Parathyroid adenoma (tissue), 2 donors: ENCODE measurements at regions not wholly inside any gene's neighbourhood (a gene's known extent, or its start where the extent isn't known, plus 50 kb on each side); places are given as distances from the start of the nearest gene placed in this dataset.

Experiments
- H2AFZ ChIP-seq: fragments of 300-600 bp; sonication (generic); one replicate; pipeline ENCODE4 v1.7.0; 2017; ENCODE audit warnings: antibody characterized with exemption, mild to moderate bottlenecking
- H3K27ac ChIP-seq: fragments of 300-600 bp; sonication (generic); one replicate; pipeline ENCODE4 v1.7.0; 2017
- H3K27me3 ChIP-seq: fragments of 300-600 bp; sonication (generic); one replicate; pipeline ENCODE4 v1.7.0; 2017; ENCODE audit warnings: low read length; ENCODE audit not compliant: control insufficient read depth, insufficient read depth
- H3K36me3 ChIP-seq: fragments of 300-600 bp; sonication (generic); one replicate; pipeline ENCODE4 v1.7.0; 2017; ENCODE audit warnings: low read length; ENCODE audit not compliant: control insufficient read depth, insufficient read depth
- H3K4me1 ChIP-seq: fragments of 300-600 bp; sonication (generic); one replicate; pipeline ENCODE4 v1.7.0; 2017; ENCODE audit warnings: control low read depth
- H3K4me2 ChIP-seq: fragments of 300-600 bp; sonication (generic); one replicate; pipeline ENCODE4 v1.7.0; 2017; ENCODE audit warnings: low read length
- H3K4me3 ChIP-seq: fragments of 300-600 bp; sonication (generic); one replicate; pipeline ENCODE4 v1.7.0; 2017; ENCODE audit warnings: low read depth, low read length
- H3K79me2 ChIP-seq: fragments of 300-600 bp; sonication (generic); one replicate; pipeline ENCODE4 v1.7.0; 2017; ENCODE audit warnings: control low read depth
- H3K9ac ChIP-seq: fragments of 300-600 bp; sonication (generic); one replicate; pipeline ENCODE4 v1.7.0; 2017; ENCODE audit warnings: mild to moderate bottlenecking
- H3K9me3 ChIP-seq: fragments of 300-600 bp; sonication (generic); one replicate; pipeline ENCODE4 v1.7.0; 2017; ENCODE audit warnings: low read length; ENCODE audit not compliant: control insufficient read depth
- TF ChIP-seq, protein P1 (sequence below): fragments of 300-600 bp; sonication (generic); IDR thresholded peaks from one replicate; pipeline ENCODE4 v1.7.0; 2017; ENCODE audit warnings: antibody characterized with exemption, mild to moderate bottlenecking
- donor health status: primary hyperparathyroidism.

DNA sequence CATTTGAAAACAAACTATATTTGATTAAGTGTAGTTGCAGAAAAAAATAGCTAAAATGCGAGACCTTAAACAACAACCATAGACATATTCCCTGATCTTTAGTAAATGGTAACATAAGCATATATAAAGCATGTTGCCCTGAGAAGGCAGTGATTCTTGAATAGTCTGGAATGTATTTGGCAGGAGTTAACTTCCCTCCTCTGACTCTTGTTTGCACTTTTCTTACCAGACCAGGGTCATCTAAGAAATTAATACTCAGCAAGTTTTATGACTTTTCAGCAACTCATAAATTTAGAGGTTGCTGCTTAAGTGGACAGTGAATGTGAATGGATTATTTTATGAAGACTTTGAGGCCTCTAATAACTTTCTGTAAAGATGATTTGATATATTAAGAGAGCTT is 55.3 kb upstream of the NUDT12 start:
- Histone ChIP-seq H3K4me1 (no peaks in the 10 kb centered on the region), H3K27ac (no peak overlapping the region), H3K4me2 (no peak overlapping the region), H3K27me3 (no peaks in the 10 kb centered on the region), H3K9ac (no peak overlapping the region), H2AFZ (no peak overlapping the region), H3K4me3 (no peak overlapping the region), H3K79me2 (no peaks in the 10 kb centered on the region), H3K9me3 (no peaks in the 10 kb centered on the region), H3K36me3 (no peaks in the 10 kb centered on the region)
- TF ChIP-seq, protein P1, sequence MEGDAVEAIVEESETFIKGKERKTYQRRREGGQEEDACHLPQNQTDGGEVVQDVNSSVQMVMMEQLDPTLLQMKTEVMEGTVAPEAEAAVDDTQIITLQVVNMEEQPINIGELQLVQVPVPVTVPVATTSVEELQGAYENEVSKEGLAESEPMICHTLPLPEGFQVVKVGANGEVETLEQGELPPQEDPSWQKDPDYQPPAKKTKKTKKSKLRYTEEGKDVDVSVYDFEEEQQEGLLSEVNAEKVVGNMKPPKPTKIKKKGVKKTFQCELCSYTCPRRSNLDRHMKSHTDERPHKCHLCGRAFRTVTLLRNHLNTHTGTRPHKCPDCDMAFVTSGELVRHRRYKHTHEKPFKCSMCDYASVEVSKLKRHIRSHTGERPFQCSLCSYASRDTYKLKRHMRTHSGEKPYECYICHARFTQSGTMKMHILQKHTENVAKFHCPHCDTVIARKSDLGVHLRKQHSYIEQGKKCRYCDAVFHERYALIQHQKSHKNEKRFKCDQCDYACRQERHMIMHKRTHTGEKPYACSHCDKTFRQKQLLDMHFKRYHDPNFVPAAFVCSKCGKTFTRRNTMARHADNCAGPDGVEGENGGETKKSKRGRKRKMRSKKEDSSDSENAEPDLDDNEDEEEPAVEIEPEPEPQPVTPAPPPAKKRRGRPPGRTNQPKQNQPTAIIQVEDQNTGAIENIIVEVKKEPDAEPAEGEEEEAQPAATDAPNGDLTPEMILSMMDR: no peak

DNA sequence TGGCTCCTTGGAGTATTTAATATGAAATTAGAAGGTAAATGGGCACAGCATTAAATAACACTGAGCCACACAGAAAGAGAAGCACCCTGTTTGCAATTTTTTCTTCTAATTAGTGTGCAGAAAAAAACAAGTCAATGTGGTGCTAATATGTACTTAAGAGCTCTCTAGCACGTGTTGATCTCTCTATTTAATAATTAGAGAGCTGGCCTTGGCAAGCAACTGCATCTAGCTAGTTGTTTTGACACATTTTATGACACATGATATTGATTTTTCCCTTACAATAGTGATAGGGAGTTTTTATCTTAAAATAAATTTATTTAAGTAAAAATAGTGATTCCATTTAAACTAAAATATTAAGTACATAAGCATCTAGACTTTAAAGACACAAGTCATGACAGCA is 54.5 kb upstream of the NUDT12 start:
- Histone ChIP-seq H3K27me3 (no peaks in the 10 kb centered on the region), H3K4me1 (no peaks in the 10 kb centered on the region), H2AFZ (no peak overlapping the region), H3K9ac (no peak overlapping the region), H3K27ac (no peak overlapping the region), H3K4me2 (no peak overlapping the region), H3K36me3 (no peaks in the 10 kb centered on the region), H3K4me3 (no peak overlapping the region), H3K9me3 (no peaks in the 10 kb centered on the region), H3K79me2 (no peaks in the 10 kb centered on the region)
- TF ChIP-seq, protein P1: no peak

DNA sequence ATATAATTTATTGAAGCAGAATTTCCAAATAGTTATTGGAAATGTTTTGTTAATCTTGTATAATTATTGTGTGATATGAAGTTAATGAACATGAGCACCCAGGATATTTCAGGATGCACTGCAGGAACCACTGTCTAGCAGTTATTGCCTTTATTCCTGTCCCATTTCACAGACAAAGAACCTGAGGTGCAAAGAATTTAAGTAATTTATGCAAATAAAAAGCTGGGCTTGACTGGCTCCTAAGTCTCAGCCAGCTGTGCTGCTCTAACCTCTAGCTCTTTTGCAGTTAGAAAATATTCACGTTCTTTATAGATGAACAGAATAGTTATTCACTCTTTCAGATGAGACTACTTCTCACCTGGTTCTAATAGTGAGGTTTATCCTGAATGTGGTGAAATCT is 50.0 kb upstream of the NUDT12 start:
- TF ChIP-seq, protein P1: no peak
- no peak overlapping the region for H3K27ac ChIP-seq
- H3K36me3 ChIP-seq: no peaks in the 10 kb centered on the region
- no peaks in the 10 kb centered on the region for H3K4me1 ChIP-seq
- no peaks in the 10 kb centered on the region for H3K27me3 ChIP-seq
- no peak overlapping the region for H3K4me3 ChIP-seq
- no peak overlapping the region for H2AFZ ChIP-seq
- no peak overlapping the region for H3K4me2 ChIP-seq
- H3K79me2 ChIP-seq: no peaks in the 10 kb centered on the region
- no peak overlapping the region for H3K9ac ChIP-seq
- no peaks in the 10 kb centered on the region for H3K9me3 ChIP-seq
